Liver (tissue), 8 donors: ENCODE measurements at regions not wholly inside any gene's neighbourhood (a gene's known extent, or its start where the extent isn't known, plus 50 kb on each side); places are given as distances from the start of the nearest gene placed in this dataset.

Experiments used
- DNase-seq: peaks from one replicate; pipeline ENCODE4 v3.0.0-alpha.2; 2017; ENCODE audit warnings: low spot score
- H3K27ac ChIP-seq, 2 donors: one replicate each; pipeline ENCODE4 v1.7.0; 2013; ENCODE audit warnings: inconsistent platforms in 2 of 2, low read length in 2 of 2, control low read depth in 1 of 2, low read depth in 1 of 2, mild to moderate bottlenecking in 1 of 2
- H3K27me3 ChIP-seq, 4 donors: one replicate each; pipeline versions ENCODE4 v1.6.1 to v1.7.0; 2013; ENCODE audit warnings: low read length in 3 of 4, inconsistent platforms in 1 of 4, mild to moderate bottlenecking in 1 of 4, moderate library complexity in 1 of 4; ENCODE audit not compliant: control insufficient read depth in 4 of 4, insufficient read depth in 4 of 4
- H3K36me3 ChIP-seq, 4 donors: one replicate each; pipeline versions ENCODE4 v1.6.1 to v1.7.0; 2013; ENCODE audit warnings: low read length in 3 of 4, mild to moderate bottlenecking in 3 of 4, low read depth in 1 of 4, moderate library complexity in 1 of 4; ENCODE audit not compliant: control insufficient read depth in 4 of 4, insufficient read depth in 3 of 4
- H3K4me1 ChIP-seq, 4 donors: one replicate each; pipeline versions ENCODE4 v1.6.1 to v1.7.0; 2013; ENCODE audit warnings: low read length in 3 of 4, mild to moderate bottlenecking in 3 of 4, moderate library complexity in 1 of 4; ENCODE audit not compliant: control insufficient read depth in 4 of 4, insufficient read depth in 4 of 4
- H3K4me3 ChIP-seq, 3 donors: one replicate each; pipeline versions ENCODE4 v1.6.1 to v1.7.0; 2013; ENCODE audit warnings: low read length in 3 of 3, control low read depth in 1 of 3, low read depth in 1 of 3, mild to moderate bottlenecking in 1 of 3
- H3K9ac ChIP-seq, 2 donors: one replicate each; pipeline ENCODE4 v1.7.0; 2013; ENCODE audit warnings: low read length in 2 of 2, mild to moderate bottlenecking in 2 of 2, moderate library complexity in 2 of 2, control low read depth in 1 of 2, low read depth in 1 of 2
- H3K9me3 ChIP-seq, 4 donors: one replicate each; pipeline versions ENCODE4 v1.6.1 to v1.7.0; 2013; ENCODE audit warnings: low read length in 3 of 4; ENCODE audit not compliant: control insufficient read depth in 4 of 4
- CTCF ChIP-seq: fragments of 150-350 bp; IDR thresholded peaks from 2 replicates; pipeline ENCODE4 v1.5.1; 2017; ENCODE audit warnings: improper control_type of control experiment, low read depth, low read length; ENCODE audit not compliant: missing input control
- EGR1 ChIP-seq, 2 donors: IDR thresholded peaks; 2 replicates each; pipeline ENCODE4 v1.6.1; 2016 to 2018; ENCODE audit warnings: antibody characterized with exemption in 2 of 2, low read depth in 2 of 2
- FOXA1 ChIP-seq: IDR thresholded peaks from 2 replicates; pipeline ENCODE4 v1.6.1; 2016; ENCODE audit warnings: antibody characterized with exemption
- FOXA2 ChIP-seq: IDR thresholded peaks from 2 replicates; pipeline ENCODE4 v1.6.1; 2016; ENCODE audit warnings: antibody characterized with exemption
- GABPA ChIP-seq, 2 donors: IDR thresholded peaks in 1 of 2; conservative IDR thresholded peaks in 1 of 2; 2 replicates each; pipeline ENCODE4 v1.6.1; 2016; ENCODE audit warnings: antibody characterized with exemption in 2 of 2, mild to moderate bottlenecking in 1 of 2, moderate library complexity in 1 of 2
- HNF4A ChIP-seq, 2 donors: conservative IDR thresholded peaks; 2 replicates each; pipeline ENCODE4 v1.6.1; 2016; ENCODE audit warnings: antibody characterized with exemption in 2 of 2, mild to moderate bottlenecking in 2 of 2
- HNF4G ChIP-seq: IDR thresholded peaks from 2 replicates; pipeline ENCODE4 v1.6.1; 2016; ENCODE audit warnings: antibody characterized with exemption
- JUND ChIP-seq, 2 donors: IDR thresholded peaks; 2 replicates each; pipeline ENCODE4 v1.6.1; 2016; ENCODE audit warnings: antibody characterized with exemption in 2 of 2
- NR2F2 ChIP-seq: IDR thresholded peaks from 2 replicates; pipeline ENCODE4 v1.6.1; 2016; ENCODE audit warnings: antibody characterized with exemption
- RAD21 ChIP-seq, 2 donors: IDR thresholded peaks; 2 replicates each; pipeline ENCODE4 v1.6.1; 2016; ENCODE audit warnings: antibody characterized with exemption in 2 of 2, mild to moderate bottlenecking in 2 of 2
- REST ChIP-seq: IDR thresholded peaks from 2 replicates; pipeline ENCODE4 v1.6.1; 2016; ENCODE audit warnings: antibody characterized with exemption, mild to moderate bottlenecking
- RXRA ChIP-seq, 2 donors: IDR thresholded peaks; 2 replicates each; pipeline ENCODE4 v1.6.1; 2017 to 2018; ENCODE audit warnings: antibody characterized with exemption in 2 of 2, mild to moderate bottlenecking in 1 of 2
- SP1 ChIP-seq: IDR thresholded peaks from 2 replicates; pipeline ENCODE4 v1.6.1; 2018; ENCODE audit warnings: antibody characterized with exemption, mild to moderate bottlenecking
- TAF1 ChIP-seq: conservative IDR thresholded peaks from 2 replicates; pipeline ENCODE4 v1.6.1; 2016; ENCODE audit warnings: antibody characterized with exemption, mild to moderate bottlenecking
- YY1 ChIP-seq: IDR thresholded peaks from 2 replicates; pipeline ENCODE4 v1.6.1; 2016; ENCODE audit warnings: antibody characterized with exemption, mild to moderate bottlenecking
- ZBTB33 ChIP-seq: IDR thresholded peaks from 2 replicates; pipeline ENCODE4 v1.6.1; 2016; ENCODE audit warnings: antibody characterized with exemption
- WGBS: extraction: QIAGEN DNeasy Blood & Tissue Kit; methylation state at CpG from one replicate; pipeline ENCODE4 v1.1.7; 2013; 5-methylcytosine and 5-hydroxymethylcytosine counted together
- TF ChIP-seq, protein P1 (sequence below): IDR thresholded peaks from 2 replicates; pipeline ENCODE4 v1.6.1; 2016; ENCODE audit warnings: antibody characterized with exemption
- TF ChIP-seq, protein P2 (sequence below): IDR thresholded peaks from 2 replicates; pipeline ENCODE4 v1.6.1; 2016; ENCODE audit warnings: antibody characterized with exemption
- donor health status: healthy.
- donor health status: healthy.
- donor health status: healthy.
- donor health status: healthy.
- donor health status: healthy.

- TF ChIP-seq, protein P1, sequence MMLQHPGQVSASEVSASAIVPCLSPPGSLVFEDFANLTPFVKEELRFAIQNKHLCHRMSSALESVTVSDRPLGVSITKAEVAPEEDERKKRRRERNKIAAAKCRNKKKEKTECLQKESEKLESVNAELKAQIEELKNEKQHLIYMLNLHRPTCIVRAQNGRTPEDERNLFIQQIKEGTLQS, result no peak
- TF ChIP-seq HNF4A (conservative IDR thresholded peaks at IDR 0.05) (no peak), ZBTB33 (no peak), RAD21 (IDR thresholded peaks at IDR 0.05) (no peak), GABPA (IDR thresholded peaks at IDR 0.05 in 1 of 2, conservative IDR thresholded peaks at IDR 0.05 in 1 of 2) (no peak), EGR1 (IDR thresholded peaks at IDR 0.05; ENCODE audit: low read depth in 2 of 2) (no peak), SP1 (no peak), RXRA (IDR thresholded peaks at IDR 0.05) (no peak), NR2F2 (no peak), TAF1 (no peak), YY1 (no peak), REST (no peak), HNF4G (no peak)
- no peak overlapping the region for H3K27ac ChIP-seq
- no peaks in the 10 kb centered on the region for H3K4me1 ChIP-seq
- H3K27me3 ChIP-seq, result no peaks in the 10 kb centered on the region
- H3K36me3 ChIP-seq, result no peaks in the 10 kb centered on the region
- H3K9ac ChIP-seq, result no peak overlapping the region
- WGBS, result 63% methylated on average over 2 of the region's 2 CpGs
- H3K4me3 ChIP-seq, result no peak overlapping the region
- H3K9me3 ChIP-seq, result no peaks in the 10 kb centered on the region
- DNase-seq, result no peak
Measured at GRCh38 chr18:28256166-28256565, 79.2 kb upstream of the CDH2 start.

DNA sequence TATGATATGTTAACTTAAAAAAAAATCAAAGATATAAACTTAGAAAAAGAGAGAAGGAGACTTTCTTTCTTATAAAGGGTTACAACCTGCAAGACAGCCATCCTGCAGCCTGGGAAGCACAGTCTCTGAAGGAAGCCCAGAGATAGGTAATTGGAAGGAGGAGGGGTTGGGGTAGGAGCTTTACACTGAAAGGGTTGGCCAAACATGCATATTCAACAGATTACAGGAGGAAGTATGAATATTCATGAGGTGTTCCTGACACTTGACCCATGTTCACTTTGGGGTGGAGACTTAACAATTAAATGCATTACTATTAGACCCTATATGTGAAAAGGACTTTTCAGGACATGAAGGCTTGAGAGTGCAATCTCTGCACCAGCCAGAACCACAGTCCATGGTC, 71.7 kb upstream of the CDH2 start:
- H3K27me3 ChIP-seq, result no peaks in the 10 kb centered on the region
- no peaks in the 10 kb centered on the region for H3K36me3 ChIP-seq
- TF ChIP-seq YY1 (no peak), NR2F2 (no peak), CTCF (no peak), ZBTB33 (no peak), GABPA (IDR thresholded peaks at IDR 0.05 in 1 of 2, conservative IDR thresholded peaks at IDR 0.05 in 1 of 2) (no peak), SP1 (no peak), HNF4A (conservative IDR thresholded peaks at IDR 0.05) (no peak), TAF1 (no peak), JUND (IDR thresholded peaks at IDR 0.05) (no peak), FOXA1 (no peak), FOXA2 (no peak), REST (no peak), HNF4G (no peak), RAD21 (IDR thresholded peaks at IDR 0.05) (no peak), RXRA (IDR thresholded peaks at IDR 0.05) (no peak), EGR1 (IDR thresholded peaks at IDR 0.05; ENCODE audit: low read depth in 2 of 2) (no peak)
- TF ChIP-seq, protein P2, sequence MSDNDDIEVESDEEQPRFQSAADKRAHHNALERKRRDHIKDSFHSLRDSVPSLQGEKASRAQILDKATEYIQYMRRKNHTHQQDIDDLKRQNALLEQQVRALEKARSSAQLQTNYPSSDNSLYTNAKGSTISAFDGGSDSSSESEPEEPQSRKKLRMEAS, result no peak
- TF ChIP-seq, protein P1, result no peak
- no peaks in the 10 kb centered on the region for H3K9me3 ChIP-seq
- H3K27ac ChIP-seq, result no peak overlapping the region
- H3K4me3 ChIP-seq, result no peak overlapping the region
- no peak overlapping the region for H3K9ac ChIP-seq
- no peaks in the 10 kb centered on the region for H3K4me1 ChIP-seq
- DNase-seq, result no peak
